HG03378 (cell line): ENCODE measurements at regions not wholly inside any gene's neighbourhood (a gene's known extent, or its start where the extent isn't known, plus 50 kb on each side); places are given as distances from the start of the nearest gene placed in this dataset.

Experiments
- ATAC-seq: cut with Tn5 transposase; IDR thresholded peaks from one replicate; pipeline ENCODE4 v1.9.1; 2021; ENCODE audit warnings: mild to moderate bottlenecking, moderate library complexity; ENCODE audit not compliant: unreplicated experiment

GRCh38 chr12:76259660-76260389 is 88.4 kb downstream of the BBS10 start:
- ATAC-seq = no peak

GRCh38 chr12:76259106-76259505 is 89.1 kb downstream of the BBS10 start:
- no peak for ATAC-seq

DNA sequence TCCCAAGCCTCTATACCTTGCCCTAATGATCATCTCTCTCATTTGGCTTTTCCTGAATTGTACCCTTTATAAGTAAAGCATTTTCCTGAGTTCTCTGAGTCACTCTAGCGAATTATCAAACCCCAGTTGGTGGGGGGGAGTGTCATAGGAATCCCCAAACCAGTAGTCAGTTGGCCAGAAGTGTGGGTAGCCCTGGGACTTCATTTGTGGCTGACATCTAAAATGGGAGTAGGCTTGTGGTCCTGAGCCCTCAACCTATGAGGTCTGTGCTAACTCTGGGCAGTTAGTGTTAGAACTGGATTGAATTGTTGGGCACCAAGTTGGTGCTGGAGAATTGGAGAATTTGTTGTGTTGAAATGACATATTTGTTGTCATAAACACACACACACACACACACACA is 91.3 kb downstream of the BBS10 start:
- ATAC-seq = no peak

GRCh38 chr12:76256321-76256720 is 91.9 kb downstream of the BBS10 start:
- ATAC-seq = no peak

GRCh38 chr12:76255692-76256091 is 92.5 kb downstream of the BBS10 start:
- no peak for ATAC-seq

- ATAC-seq = no peak
Measured at GRCh38 chr12:76255281-76255680, 92.9 kb downstream of the BBS10 start.

- no peak for ATAC-seq
Measured at GRCh38 chr12:76252031-76252430, 96.2 kb downstream of the BBS10 start.

GRCh38 chr12:76250256-76250655 is 98.0 kb downstream of the BBS10 start:
- no peak for ATAC-seq

- no peak for ATAC-seq
Measured at GRCh38 chr12:76249501-76249900, 98.7 kb downstream of the BBS10 start.

DNA sequence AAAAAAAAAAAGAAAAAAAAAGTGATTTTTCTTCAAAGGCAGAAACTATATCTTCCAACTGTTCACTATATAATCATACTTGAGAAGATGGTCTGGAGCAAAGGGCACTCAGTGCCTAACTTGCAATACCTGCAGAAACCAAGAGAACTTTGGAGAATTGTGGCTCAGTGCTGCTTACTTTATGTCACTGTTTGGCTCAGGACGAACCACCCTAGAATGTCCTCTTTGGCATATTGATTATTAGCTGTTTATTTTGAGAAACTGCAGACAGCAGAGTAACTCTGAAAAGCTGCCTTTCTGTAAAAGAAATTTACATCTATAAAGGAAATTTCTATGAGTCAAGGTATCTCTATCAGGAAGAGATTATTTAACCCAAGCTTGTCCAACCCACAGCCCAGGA is 100.2 kb downstream of the BBS10 start:
- no peak for ATAC-seq

- no peak for ATAC-seq
Measured at GRCh38 chr12:76247026-76247646, 101.1 kb downstream of the BBS10 start.

DNA sequence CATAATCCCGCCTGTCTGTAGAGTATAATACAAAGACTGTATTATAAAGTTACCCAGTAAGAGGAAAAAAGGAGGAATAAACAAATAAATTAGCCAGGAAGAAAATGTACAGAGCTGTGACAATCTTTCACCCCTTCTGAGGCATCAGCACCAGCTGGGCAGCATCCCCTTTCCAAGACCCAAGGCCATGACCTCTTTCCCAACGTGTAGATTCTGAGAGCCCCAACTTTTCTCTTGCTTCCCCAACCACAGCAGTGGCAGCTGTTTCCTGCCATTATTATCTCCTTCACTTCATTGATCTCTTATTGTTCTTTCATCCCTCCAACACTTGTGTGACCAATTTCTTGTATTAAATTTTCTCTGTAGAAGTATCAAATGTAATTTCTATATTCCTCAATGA is 101.6 kb downstream of the BBS10 start:
- no peak for ATAC-seq

- ATAC-seq = no peak
Measured at GRCh38 chr12:76244300-76244699, 103.9 kb downstream of the BBS10 start.

DNA sequence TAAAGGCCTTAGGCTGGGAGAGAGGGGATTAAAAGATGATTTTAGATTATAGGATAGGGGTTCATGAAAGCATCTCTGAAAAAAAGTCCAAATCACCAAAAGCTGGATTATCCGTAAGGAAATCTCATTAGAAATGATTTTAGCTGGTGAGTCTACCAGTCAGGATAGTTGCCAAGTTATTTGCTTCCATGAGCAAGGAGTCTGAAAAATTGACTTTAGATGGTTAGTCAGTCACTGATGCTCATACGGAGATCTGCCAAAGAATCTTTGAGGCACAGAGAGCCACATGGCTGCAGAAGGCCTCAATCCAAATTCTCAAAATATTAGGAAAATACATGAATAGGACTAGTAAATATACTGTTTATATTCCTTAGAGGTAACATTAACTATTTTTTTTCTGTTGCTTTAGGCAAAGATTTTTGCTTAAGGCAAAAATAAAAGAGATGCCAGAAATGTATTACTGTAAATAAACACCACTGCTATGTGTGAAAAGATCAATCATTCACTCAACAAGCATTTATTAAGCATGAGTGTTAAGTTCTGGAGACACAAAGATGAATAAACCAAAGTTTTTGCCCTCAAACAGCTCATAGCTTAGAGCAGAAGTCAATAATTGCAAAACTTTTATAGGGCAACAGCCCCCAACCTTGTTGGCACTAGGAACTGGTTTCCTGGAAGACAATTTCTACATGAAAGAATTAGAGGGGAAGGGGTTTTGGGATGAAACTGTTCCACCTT is 105.2 kb downstream of the BBS10 start:
- ATAC-seq = no peak

DNA sequence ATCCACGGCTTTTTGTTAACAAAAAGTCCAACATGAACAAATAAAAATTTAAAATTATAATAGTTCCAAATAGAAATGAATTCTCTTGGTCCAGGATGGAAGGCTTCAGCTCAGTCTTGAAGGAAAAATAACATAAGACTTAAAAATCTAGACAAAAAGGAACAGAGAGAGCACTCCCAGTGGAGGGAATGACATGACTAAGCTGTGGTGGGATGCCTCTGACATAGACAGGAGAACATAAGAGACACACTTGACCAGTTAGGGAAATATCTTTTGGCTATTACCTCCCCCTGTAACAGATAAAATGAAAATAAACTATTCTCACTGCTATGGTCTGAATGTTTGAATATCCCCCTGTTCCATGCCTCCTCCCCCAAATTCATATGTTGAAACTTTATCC is 106.8 kb downstream of the BBS10 start:
- no peak for ATAC-seq

DNA sequence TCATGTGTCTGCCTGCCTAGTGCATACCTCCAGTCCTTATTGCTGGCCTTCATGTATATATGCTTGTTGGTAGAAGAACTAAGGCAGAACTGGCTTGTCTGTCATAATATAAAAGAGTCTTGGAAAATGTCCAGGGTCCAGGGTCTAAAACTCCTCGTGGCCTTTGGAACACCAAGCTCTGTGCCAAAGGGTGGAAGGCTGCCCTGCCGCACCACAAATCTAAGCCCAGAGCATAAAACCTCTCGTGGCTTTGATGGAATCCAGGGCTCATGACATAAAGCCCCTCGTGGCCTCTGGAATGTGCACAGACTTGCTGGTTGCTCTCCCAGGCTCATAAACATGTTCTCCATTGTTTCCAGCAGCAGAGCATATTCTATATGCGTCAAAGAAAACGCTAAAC is 107.9 kb downstream of the BBS10 start:
- no peak for ATAC-seq

DNA sequence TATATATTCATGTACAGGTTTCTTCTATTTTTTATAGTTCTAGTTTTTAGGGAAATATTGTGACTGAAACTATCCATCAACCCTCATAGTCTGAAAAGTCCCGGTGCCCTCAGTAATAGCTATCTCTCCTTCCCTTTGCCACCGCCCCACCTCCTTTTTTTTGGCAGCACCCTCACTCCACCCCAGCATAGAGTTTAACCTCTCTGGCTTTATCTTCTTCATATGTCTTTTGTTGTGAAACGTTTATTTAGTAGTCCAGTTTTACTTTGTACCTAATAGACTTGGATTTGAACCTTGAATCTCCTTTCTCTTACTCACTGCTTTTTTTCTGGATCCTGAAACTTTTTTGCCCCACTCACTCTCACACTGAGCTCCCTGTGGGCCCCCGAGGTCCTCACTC is 109.5 kb downstream of the BBS10 start:
- ATAC-seq = no peak

- ATAC-seq = no peak
Measured at GRCh38 chr12:76237086-76237701, 111.0 kb downstream of the BBS10 start.

DNA sequence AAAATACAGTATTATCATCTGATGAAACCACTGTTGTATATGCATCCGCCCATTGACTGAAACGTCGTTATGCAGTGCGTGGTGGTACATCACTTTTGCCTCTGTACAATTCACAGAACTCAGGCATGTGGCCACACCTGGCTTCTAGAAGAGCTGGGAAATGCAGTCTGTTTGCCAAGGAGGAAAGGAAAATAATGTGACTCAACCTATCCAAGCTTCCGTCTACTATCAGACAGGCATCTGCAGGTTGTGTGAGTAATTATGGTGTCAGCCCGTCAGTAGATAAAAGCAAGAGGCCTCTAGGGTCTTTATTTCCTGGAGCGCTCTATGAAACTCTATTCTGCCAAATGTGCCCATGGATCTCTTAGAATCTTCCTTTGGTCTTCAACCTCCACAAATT is 111.6 kb downstream of the BBS10 start:
- ATAC-seq = no peak

GRCh38 chr12:76234741-76235140 is 113.5 kb downstream of the BBS10 start:
- no peak for ATAC-seq

- no peak for ATAC-seq
Measured at GRCh38 chr12:76232013-76232412, 116.2 kb downstream of the BBS10 start.

GRCh38 chr12:76226956-76227355 is 121.3 kb downstream of the BBS10 start:
- ATAC-seq = no peak
